Prostate gland (tissue), 2 donors: ENCODE measurements at regions not wholly inside any gene's neighbourhood (a gene's known extent, or its start where the extent isn't known, plus 50 kb on each side); places are given as distances from the start of the nearest gene placed in this dataset.

Experiments
- CTCF ChIP-seq, 4 experiments: fragments of 200-600 bp in 2 of 4; fragments of 450-650 bp in 2 of 4; sonication (generic) in 2 of 4; IDR thresholded peaks; 1 replicate in 3 of 4; 2 replicates in 1 of 4; pipeline ENCODE4 v1.5.1; 2016 to 2019; ENCODE audit warnings: antibody characterized with exemption in 4 of 4, mild to moderate bottlenecking in 2 of 4, moderate library complexity in 2 of 4
- POLR2A ChIP-seq: fragments of 450-650 bp; IDR thresholded peaks from one replicate; pipeline ENCODE4 v1.6.1; 2016; ENCODE audit warnings: antibody characterized with exemption, mild to moderate bottlenecking

DNA sequence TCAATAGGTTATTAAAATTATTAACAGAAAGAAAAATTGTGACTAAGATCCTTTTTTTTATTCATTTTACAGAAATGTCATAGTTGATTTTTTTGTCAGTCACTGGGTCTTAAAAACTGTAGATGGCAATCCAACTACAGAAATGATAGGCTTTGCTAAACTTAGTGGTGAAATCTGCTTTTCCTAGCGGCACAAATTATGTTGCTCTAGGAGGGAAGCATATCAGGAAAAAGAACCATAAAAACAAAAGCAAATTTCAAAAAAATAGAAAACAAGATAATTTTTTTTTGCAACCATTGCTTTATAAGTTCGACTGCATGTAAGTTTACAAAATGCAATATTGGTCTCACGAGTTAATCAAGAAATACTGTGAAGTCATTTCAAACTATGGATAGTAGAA, 443.5 kb upstream of the IGFBP7 start:
- TF ChIP-seq CTCF (IDR thresholded peaks at IDR 0.05) (no peak), POLR2A (no peak)
